ENCODE measurements at regions not wholly inside any gene's neighbourhood (a gene's known extent, or its start where the extent isn't known, plus 50 kb on each side); places are given as distances from the start of the nearest gene placed in this dataset.

- 56% methylated on average over 3 of the region's 3 CpGs for WGBS (ENCODE audit: insufficient coverage, insufficient replicate concordance, low lambda C conversion rate, missing lambda C conversion rate)
- TF ChIP-seq MLLT1 (IDR thresholded peaks at IDR 0.05): no peak
- TF ChIP-seq HDGF (IDR thresholded peaks at IDR 0.05): no peak
- TF ChIP-seq MXI1 (IDR thresholded peaks at IDR 0.05; ENCODE audit: low read depth, low read length): no peak
- TF ChIP-seq MTA2 (IDR thresholded peaks at IDR 0.05; ENCODE audit: low read depth): no peak
- no peak for TF ChIP-seq KLF5 (IDR thresholded peaks at IDR 0.05; ENCODE audit: partially characterized antibody)
- no peak for TF ChIP-seq STAT3 (IDR thresholded peaks at IDR 0.05; ENCODE audit: low read depth, low read length)
- TF ChIP-seq RELB (IDR thresholded peaks at IDR 0.05; ENCODE audit: low read depth): no peak
- TF ChIP-seq CUX1 (IDR thresholded peaks at IDR 0.05; ENCODE audit: insufficient replicate concordance, low read depth, low read length): no peak
- H3K9ac ChIP-seq (ENCODE audit: control insufficient read depth, insufficient read depth, low read length): no peak overlapping the region
- H3K27me3 ChIP-seq (replicated peaks in 1 of 2; ENCODE audit: control insufficient read depth in 2 of 2, insufficient read depth in 2 of 2, low read length in 1 of 2): no peaks in the 10 kb centered on the region
- no peak for DNase-seq (ENCODE audit: low read depth, low spot score)
- H2AFZ ChIP-seq (ENCODE audit: control insufficient read depth, low read depth, low read length): no peak overlapping the region
- H3K36me3 ChIP-seq (ENCODE audit: control insufficient read depth in 2 of 2, insufficient read depth in 2 of 2, low read length in 1 of 2): no peaks in the 10 kb centered on the region
- H4K20me1 ChIP-seq (ENCODE audit: control insufficient read depth, insufficient read depth): no peaks in the 10 kb centered on the region
- H3K9me3 ChIP-seq (replicated peaks; ENCODE audit: control insufficient read depth, insufficient read depth, low read length): no peaks in the 10 kb centered on the region
- no peak overlapping the region for H3K4me2 ChIP-seq (ENCODE audit: control insufficient read depth, insufficient read depth)
- in situ Hi-C loops (cut with MboI): no loop called here
- no peaks in the 10 kb centered on the region; the same call in 1 of the 2 replicates for H3K4me1 ChIP-seq (ENCODE audit: control insufficient read depth, insufficient read depth, low read length)
- no peak for FAIRE-seq
- BruUV-seq (replicated peaks): no TSS peak
- H3K79me2 ChIP-seq (ENCODE audit: control insufficient read depth, insufficient read depth, low read length): no peaks in the 10 kb centered on the region
- H3K4me3 ChIP-seq: no peak overlapping the region
- H3K27ac ChIP-seq (ENCODE audit: control insufficient read depth, insufficient read depth): no peak overlapping the region
- SMC1A ChIA-PET (ENCODE audit: uncharacterized antibody, unreplicated experiment): no interaction called here
- ATAC-seq: no peak
- RAD21 ChIA-PET (ENCODE audit: unreplicated experiment): no interaction called here
- POLR2A ChIA-PET: interaction anchor here (0.6 kb wide), 1 partner anchor 54 kb away, joined by 3 read pairs; no protein-coding TSS in a partner anchor
- CTCF ChIA-PET: interaction anchor here (0.6 kb wide), 1 partner anchor 920 kb away, joined by 4 read pairs; no protein-coding TSS in a partner anchor
- intact Hi-C loops (cut with micrococcal nuclease; ENCODE audit: unreplicated experiment): no loop called here
These were observed 59.2 kb upstream of the SPRY4 start for GRCh38 chr5:142384014-142384413.

Data from GM12878 (cell line).